Astrocyte of the spinal cord (primary cell): ENCODE measurements at regions not wholly inside any gene's neighbourhood (a gene's known extent, or its start where the extent isn't known, plus 50 kb on each side); places are given as distances from the start of the nearest gene placed in this dataset.

ENCODE experiments used
- DNase-seq: peaks from one replicate; pipeline ENCODE4 v3.0.0; 2011; ENCODE audit warnings: low read depth, low spot score
- H3K4me3 ChIP-seq: 2 replicates; pipeline ENCODE4 v1.5.1; 2011; ENCODE audit warnings: low read depth, mild to moderate bottlenecking, low read length, moderate library complexity
- CTCF ChIP-seq: IDR thresholded peaks from 2 replicates; pipeline ENCODE4 v1.5.1; 2012; ENCODE audit warnings: low read depth, mild to moderate bottlenecking, low read length, inconsistent platforms
- in situ Hi-C: cut with HindIII; loops from 2 replicates; pipeline ENCODE4 v1.10.0; 2017; ENCODE audit warnings: low sequenced_read_pairs

- DNase-seq = no peak
- in situ Hi-C loops = no loop called here
- no peak for TF ChIP-seq CTCF
- no peak overlapping the region for H3K4me3 ChIP-seq
Observed at GRCh38 chr4:123743848-123744247, 347.3 kb downstream of the SPRY1 start.

- in situ Hi-C loops = no loop called here
- DNase-seq = peak; percentile 3
- H3K4me3 ChIP-seq = no peak overlapping the region
- TF ChIP-seq CTCF = no peak
Observed at GRCh38 chr4:123744664-123745290, 348.2 kb downstream of the SPRY1 start.

- DNase-seq = no peak
- TF ChIP-seq CTCF = no peak
Observed at GRCh38 chr4:123747016-123747415, 350.4 kb downstream of the SPRY1 start.

GRCh38 chr4:123748806-123749205 lies 352.2 kb downstream of the SPRY1 start:
- no peak for TF ChIP-seq CTCF
- in situ Hi-C loops = no loop called here
- no peak for DNase-seq
- no peak overlapping the region for H3K4me3 ChIP-seq

More at GRCh38 chr4:123747016-123747415, 350.4 kb downstream of the SPRY1 start:
- no peak overlapping the region for H3K4me3 ChIP-seq
- in situ Hi-C loops = no loop called here

- no peak overlapping the region for H3K4me3 ChIP-seq
- no peak for DNase-seq
- TF ChIP-seq CTCF = no peak
- in situ Hi-C loops = no loop called here
Observed at GRCh38 chr4:123749383-123749782, 352.8 kb downstream of the SPRY1 start.

GRCh38 chr4:123750044-123750443 lies 353.4 kb downstream of the SPRY1 start:
- TF ChIP-seq CTCF = no peak
- no peak overlapping the region for H3K4me3 ChIP-seq
- DNase-seq = peak; percentile 33
- in situ Hi-C loops = no loop called here
